ENCODE measurements at regions not wholly inside any gene's neighbourhood (a gene's known extent, or its start where the extent isn't known, plus 50 kb on each side); places are given as distances from the start of the nearest gene placed in this dataset.
"Not testable (repeated sequence)": the region's sequence is repeated elsewhere in the genome, so short reads cannot be mapped to it uniquely, and the experiment has no call there.

DNA sequence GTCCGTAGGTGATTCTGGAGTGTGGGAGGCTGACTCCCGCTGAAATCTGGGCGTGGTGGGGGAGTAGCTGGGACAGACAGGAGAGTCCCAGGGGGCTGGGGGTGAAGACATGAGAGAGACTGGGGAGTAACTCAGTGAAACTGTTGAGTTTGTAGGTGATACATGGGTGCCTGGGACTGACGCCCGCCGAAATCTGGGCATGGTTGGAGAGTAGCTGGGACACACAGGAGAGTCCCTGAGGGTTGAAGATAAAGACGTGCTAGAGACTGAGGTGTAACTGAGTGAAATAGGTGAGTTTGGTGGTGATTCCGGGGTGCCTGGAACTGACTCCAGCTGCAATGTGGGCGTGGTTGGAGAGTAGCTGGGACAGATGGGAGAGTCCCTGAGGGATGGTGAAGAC, 299.8 kb downstream of the CWH43 start:
- not testable (repeated sequence) for H3K27ac ChIP-seq (ENCODE audit: low read depth, low read length, severe bottlenecking); H3K4me3 ChIP-seq (ENCODE audit: extremely low read depth, insufficient read depth, low read length, poor library complexity, severe bottlenecking); H3K4me1 ChIP-seq (ENCODE audit: control insufficient read depth, insufficient read depth, low read length, poor library complexity, severe bottlenecking); H3K36me3 ChIP-seq (ENCODE audit: control insufficient read depth, insufficient read depth, low read length)
- WGBS, 2 experiments (ENCODE audit: insufficient coverage in 2 of 2): 81 to 90% methylated on average over 3 to 4 of the region's 9 CpGs
- H3K9me3 ChIP-seq (ENCODE audit: control insufficient read depth, low read length): peaks cover 24% of the 10 kb centered on the region

DNA sequence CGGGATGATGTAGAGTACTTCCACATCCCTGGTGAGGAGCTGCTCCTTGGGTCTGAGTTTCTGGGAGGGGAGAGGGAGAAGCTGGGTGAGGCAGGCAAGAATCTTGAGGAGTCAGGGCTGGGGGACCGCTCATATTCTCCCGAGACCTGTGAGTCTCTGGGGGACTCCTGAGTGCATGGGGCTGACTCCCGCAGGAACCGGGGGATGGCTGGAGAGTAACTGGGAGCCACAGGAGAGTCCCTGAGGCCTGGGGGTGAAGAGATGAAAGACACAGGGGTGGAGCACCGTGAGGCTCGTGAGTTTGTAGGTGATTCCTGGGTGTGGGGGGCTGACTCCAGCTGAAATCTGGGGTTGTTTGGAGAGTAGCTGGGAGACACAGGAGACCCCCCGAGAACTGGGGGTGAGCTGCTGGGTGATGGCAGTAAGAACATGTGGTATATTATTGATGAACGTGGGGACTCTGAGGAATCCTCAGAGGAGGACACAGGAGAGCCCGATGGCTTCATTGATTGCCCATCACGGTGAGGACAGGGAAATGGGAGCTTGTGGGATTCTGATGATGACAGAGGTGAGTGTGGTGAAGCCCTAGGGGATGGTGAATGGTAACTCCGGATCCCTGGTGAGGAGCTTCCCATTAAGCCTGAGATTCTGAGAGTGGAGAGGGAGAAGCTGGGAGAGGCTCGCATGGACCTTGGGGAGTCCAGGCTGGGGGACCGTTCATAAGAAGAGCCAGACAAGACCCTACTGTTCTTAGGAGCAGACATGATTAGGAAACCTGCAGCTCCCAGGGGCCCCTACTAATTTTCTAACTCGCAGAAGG, 301.1 kb downstream of the CWH43 start:
- not testable (repeated sequence) for H3K4me3 ChIP-seq (ENCODE audit: extremely low read depth, insufficient read depth, low read length, poor library complexity, severe bottlenecking); H3K27ac ChIP-seq (ENCODE audit: low read depth, low read length, severe bottlenecking); H3K4me1 ChIP-seq (ENCODE audit: control insufficient read depth, insufficient read depth, low read length, poor library complexity, severe bottlenecking); H3K36me3 ChIP-seq (ENCODE audit: control insufficient read depth, insufficient read depth, low read length)
- 76 to 78% methylated on average over 11 to 12 of the region's 15 CpGs for WGBS, 2 experiments (ENCODE audit: insufficient coverage in 2 of 2)
- H3K9me3 ChIP-seq (ENCODE audit: control insufficient read depth, low read length): peaks cover 24% of the 10 kb centered on the region

DNA sequence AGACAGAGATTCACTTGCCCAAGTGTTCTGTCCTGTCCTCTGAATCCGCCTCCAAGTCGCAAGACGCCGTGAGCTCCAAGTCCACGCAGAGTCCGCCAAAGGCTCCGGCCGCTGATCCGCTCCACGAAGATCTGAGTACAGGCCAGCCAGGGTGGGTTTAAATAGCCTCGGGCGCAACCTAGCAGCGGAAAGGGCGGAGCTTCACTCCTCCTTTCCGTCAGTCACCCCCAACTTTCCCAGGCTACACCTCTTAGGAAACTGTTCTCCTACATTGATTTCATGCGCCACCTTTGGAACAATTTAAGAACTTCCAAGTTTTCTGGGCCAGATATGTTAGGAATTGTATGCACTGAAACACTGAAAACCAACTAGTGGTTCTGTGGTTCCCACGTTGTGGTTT, 301.8 kb downstream of the CWH43 start:
- H3K4me3 ChIP-seq (ENCODE audit: extremely low read depth, insufficient read depth, low read length, poor library complexity, severe bottlenecking); H3K4me1 ChIP-seq (ENCODE audit: control insufficient read depth, insufficient read depth, low read length, poor library complexity, severe bottlenecking); H3K27ac ChIP-seq (ENCODE audit: low read depth, low read length, severe bottlenecking); H3K36me3 ChIP-seq (ENCODE audit: control insufficient read depth, insufficient read depth, low read length): not testable (repeated sequence)
- WGBS, 2 experiments (ENCODE audit: insufficient coverage in 2 of 2): 86 to 92% methylated on average over 16 of the region's 17 CpGs
- H3K9me3 ChIP-seq (ENCODE audit: control insufficient read depth, low read length): peaks cover 24% of the 10 kb centered on the region

DNA sequence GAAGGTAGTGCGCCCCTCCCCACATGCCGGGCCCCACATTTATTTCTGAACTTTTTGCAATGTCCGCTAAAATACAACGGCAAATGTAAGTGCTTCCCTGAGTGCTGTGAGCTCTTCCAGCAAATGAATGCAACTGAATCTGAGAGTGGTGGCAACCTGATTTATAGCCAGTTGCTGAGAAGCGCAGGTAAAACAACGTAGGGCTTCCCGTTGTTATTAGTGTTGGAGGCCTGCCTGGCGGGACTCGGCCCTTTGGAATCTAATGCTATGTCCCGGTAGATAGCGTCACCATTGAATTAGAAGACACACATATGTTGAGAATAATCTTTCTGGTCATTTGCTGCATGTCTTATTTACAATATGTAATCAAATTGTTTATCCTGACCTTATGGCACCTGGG, 302.7 kb downstream of the CWH43 start:
- not testable (repeated sequence) for H3K4me3 ChIP-seq (ENCODE audit: extremely low read depth, insufficient read depth, low read length, poor library complexity, severe bottlenecking); H3K27ac ChIP-seq (ENCODE audit: low read depth, low read length, severe bottlenecking); H3K4me1 ChIP-seq (ENCODE audit: control insufficient read depth, insufficient read depth, low read length, poor library complexity, severe bottlenecking); H3K36me3 ChIP-seq (ENCODE audit: control insufficient read depth, insufficient read depth, low read length)
- peaks cover 24% of the 10 kb centered on the region for H3K9me3 ChIP-seq (ENCODE audit: control insufficient read depth, low read length)
- 96 to 97% methylated on average over 7 to 8 of the region's 11 CpGs for WGBS, 2 experiments (ENCODE audit: insufficient coverage in 2 of 2)

DNA sequence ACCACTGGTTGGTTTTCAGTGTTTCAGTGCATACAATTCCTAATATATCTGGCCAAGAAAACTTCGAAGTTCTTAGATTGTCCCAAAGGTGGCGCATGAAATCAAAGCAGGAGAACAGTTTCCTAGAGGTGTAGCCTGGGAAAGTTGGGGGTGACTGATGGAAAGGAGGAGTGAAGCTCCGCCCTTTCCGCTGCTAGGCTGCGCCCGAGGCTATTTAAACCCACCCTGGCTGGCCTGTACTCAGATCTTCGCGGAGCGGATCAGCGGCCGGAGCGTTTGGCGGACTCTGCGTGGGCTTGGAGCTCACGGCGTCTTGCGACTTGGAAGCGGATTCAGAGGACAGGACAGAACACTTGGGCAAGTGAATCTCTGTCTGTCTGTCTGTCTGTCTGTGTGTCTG, 328.7 kb downstream of the CWH43 start:
- WGBS, 2 experiments (ENCODE audit: insufficient coverage in 2 of 2): no CpG with 5 or more reads among the region's 18 CpGs
- H3K4me3 ChIP-seq (ENCODE audit: extremely low read depth, insufficient read depth, low read length, poor library complexity, severe bottlenecking); H3K27ac ChIP-seq (ENCODE audit: low read depth, low read length, severe bottlenecking); H3K36me3 ChIP-seq (ENCODE audit: control insufficient read depth, insufficient read depth, low read length); H3K4me1 ChIP-seq (ENCODE audit: control insufficient read depth, insufficient read depth, low read length, poor library complexity, severe bottlenecking); H3K9me3 ChIP-seq (ENCODE audit: control insufficient read depth, low read length): not testable (repeated sequence)

DNA sequence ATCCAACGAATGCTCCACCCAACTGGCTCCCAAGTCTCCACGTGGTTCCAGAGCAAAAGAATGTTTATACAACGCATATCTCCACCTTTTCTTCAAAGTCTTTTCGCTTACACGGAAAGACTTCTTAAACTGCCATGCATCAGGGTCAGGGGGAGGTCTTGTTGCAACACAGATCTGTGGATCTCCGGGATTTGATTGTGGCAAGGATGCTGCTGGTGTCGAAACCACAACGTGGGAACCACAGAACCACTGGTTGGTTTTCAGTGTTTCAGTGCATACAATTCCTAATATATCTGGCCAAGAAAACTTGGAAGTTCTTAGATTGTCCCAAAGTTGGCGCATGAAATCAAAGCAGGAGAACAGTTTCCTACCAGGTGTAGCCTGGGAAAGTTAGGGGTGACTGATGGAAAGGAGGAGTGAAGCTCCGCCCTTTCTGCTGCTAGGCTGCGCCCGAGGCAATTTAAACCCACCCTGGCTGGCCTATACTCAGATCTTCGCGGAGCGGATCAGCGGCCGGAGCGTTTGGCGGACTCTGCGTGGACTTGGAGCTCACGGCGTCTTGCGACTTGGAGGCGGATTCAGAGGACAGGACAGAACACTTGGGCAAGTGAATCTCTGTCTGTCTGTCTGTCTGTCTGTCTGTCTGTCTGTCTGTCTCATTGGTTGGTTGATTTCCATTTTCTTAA, 334.8 kb downstream of the CWH43 start:
- H3K4me3 ChIP-seq (ENCODE audit: extremely low read depth, insufficient read depth, low read length, poor library complexity, severe bottlenecking); H3K27ac ChIP-seq (ENCODE audit: low read depth, low read length, severe bottlenecking); H3K4me1 ChIP-seq (ENCODE audit: control insufficient read depth, insufficient read depth, low read length, poor library complexity, severe bottlenecking); H3K36me3 ChIP-seq (ENCODE audit: control insufficient read depth, insufficient read depth, low read length): not testable (repeated sequence)
- 70 to 89% methylated on average over 3 to 7 of the region's 24 CpGs for WGBS, 2 experiments (ENCODE audit: insufficient coverage in 2 of 2)
- H3K9me3 ChIP-seq (ENCODE audit: control insufficient read depth, low read length): peaks cover 18% of the 10 kb centered on the region

DNA sequence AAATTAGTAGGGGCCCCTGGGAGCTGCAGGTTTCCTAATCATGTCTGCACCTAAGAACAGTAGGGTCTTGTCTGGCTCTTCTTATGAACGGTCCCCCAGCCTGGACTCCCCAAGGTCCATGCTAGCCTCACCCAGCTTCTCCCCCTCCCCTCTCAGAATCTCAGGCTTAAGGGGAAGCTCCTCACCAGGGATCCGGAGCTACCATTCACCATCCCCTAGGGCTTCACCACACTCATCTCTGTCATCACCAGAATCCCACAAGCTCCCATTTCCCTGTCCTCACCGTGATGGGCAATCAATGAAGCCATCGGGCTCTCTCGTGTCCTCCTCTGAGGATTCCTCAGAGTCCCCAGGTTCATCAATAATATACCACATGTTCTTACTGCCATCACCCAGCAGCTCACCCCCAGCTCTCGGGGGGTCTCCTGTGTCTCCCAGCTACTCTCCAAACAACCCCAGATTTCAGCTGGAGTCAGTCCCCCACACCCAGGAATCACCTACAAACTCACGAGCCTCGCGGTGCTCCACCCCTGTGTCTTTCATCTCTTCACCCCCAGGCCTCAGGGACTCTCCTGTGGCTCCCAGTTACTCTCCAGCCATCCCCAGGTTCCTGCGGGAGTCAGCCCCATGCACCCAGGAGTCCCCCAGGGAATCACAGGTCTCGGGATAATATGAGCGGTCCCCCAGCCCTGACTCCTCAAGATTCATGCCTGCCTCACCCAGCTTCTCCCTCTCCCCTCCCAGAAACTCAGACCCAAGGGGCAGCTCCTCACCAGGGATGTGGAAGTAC, 335.6 kb downstream of the CWH43 start:
- H3K4me1 ChIP-seq (ENCODE audit: control insufficient read depth, insufficient read depth, low read length, poor library complexity, severe bottlenecking); H3K4me3 ChIP-seq (ENCODE audit: extremely low read depth, insufficient read depth, low read length, poor library complexity, severe bottlenecking); H3K27ac ChIP-seq (ENCODE audit: low read depth, low read length, severe bottlenecking); H3K36me3 ChIP-seq (ENCODE audit: control insufficient read depth, insufficient read depth, low read length): not testable (repeated sequence)
- peaks cover 18% of the 10 kb centered on the region for H3K9me3 ChIP-seq (ENCODE audit: control insufficient read depth, low read length)
- 72 to 75% methylated on average over 5 to 8 of the region's 12 CpGs for WGBS, 2 experiments (ENCODE audit: insufficient coverage in 2 of 2)

DNA sequence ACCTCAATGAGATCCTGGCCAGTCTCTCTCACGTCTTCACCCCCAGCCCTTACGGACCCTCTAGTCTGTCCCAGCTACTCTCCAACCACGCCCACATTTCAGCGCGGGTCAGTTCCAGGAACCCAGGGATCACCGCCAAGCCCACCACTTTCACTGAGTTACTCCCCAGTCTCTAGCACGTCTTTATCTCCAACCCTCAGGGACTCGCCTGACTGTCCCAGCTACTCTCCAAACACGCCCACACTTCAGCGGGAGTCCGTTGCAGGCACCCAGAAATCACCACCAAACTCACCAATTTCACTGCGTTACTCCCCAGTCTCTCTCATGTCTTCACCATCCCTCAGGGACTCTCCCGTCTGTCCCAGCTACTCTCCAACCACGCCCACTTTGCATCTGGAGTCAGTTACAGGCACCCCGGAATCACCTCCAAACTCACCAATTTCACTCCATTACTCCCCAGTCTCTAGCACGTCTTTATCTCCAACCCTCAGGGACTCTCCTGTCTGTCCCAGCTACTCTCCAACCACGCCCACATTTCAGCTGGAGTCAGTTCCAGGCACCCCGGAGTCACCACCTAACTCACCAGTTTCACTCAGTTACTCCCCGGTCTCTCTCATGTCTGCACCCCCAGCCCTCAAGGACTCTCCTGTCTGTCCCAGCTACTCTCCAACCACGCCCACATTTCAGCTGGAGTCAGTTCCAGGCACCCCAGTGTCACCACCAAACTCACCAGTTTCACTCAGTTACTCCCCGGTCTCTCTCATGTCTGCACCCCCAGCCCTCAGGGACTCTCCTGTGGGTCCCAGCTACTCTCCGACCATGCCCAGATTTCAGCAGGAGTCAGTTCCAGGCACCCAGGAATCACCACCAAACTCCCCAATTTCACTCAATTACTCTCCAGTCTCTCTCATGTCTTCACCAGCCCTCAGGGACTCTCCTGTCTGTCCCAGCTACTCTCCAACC, 336.8 kb downstream of the CWH43 start:
- not testable (repeated sequence) for H3K4me1 ChIP-seq (ENCODE audit: control insufficient read depth, insufficient read depth, low read length, poor library complexity, severe bottlenecking); H3K4me3 ChIP-seq (ENCODE audit: extremely low read depth, insufficient read depth, low read length, poor library complexity, severe bottlenecking); H3K27ac ChIP-seq (ENCODE audit: low read depth, low read length, severe bottlenecking); H3K36me3 ChIP-seq (ENCODE audit: control insufficient read depth, insufficient read depth, low read length)
- H3K9me3 ChIP-seq (ENCODE audit: control insufficient read depth, low read length): peaks cover 18% of the 10 kb centered on the region
- 73 to 79% methylated on average over 20 to 22 of the region's 22 CpGs for WGBS, 2 experiments (ENCODE audit: insufficient coverage in 2 of 2)

DNA sequence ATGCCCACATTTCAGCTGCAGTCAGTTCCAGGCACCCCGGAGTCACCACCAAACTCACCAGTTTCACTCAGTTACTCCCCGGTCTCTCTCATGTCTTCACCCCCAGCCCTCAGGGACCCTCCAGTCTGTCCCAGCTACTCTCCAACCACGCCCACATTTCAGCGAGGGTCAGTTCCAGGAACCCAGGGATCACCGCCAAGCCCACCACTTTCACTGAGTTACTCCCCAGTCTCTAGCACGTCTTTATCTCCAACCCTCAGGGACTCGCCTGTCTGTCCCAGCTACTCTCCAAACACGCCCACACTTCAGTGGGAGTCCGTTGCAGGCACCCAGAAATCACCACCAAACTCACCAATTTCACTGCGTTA, 337.5 kb downstream of the CWH43 start:
- WGBS, 2 experiments (ENCODE audit: insufficient coverage in 2 of 2): no CpG with 5 or more reads among the region's 10 CpGs
- not testable (repeated sequence) for H3K4me3 ChIP-seq (ENCODE audit: extremely low read depth, insufficient read depth, low read length, poor library complexity, severe bottlenecking); H3K4me1 ChIP-seq (ENCODE audit: control insufficient read depth, insufficient read depth, low read length, poor library complexity, severe bottlenecking); H3K36me3 ChIP-seq (ENCODE audit: control insufficient read depth, insufficient read depth, low read length); H3K27ac ChIP-seq (ENCODE audit: low read depth, low read length, severe bottlenecking)
- peaks cover 18% of the 10 kb centered on the region for H3K9me3 ChIP-seq (ENCODE audit: control insufficient read depth, low read length)

Data from mesodermal cell (in vitro differentiated cells).